CD4-positive, alpha-beta T cell (primary cell): ENCODE measurements at regions not wholly inside any gene's neighbourhood (a gene's known extent, or its start where the extent isn't known, plus 50 kb on each side); places are given as distances from the start of the nearest gene placed in this dataset.
"Not testable (repeated sequence)": the region's sequence is repeated elsewhere in the genome, so short reads cannot be mapped to it uniquely, and the experiment has no call there.

Source experiments
- ATAC-seq: fragments of 200-7000 bp; cut with Tn5 transposase; one replicate; pipeline ENCODE4 v1.10.0; 2022; ENCODE audit warnings: mild to moderate bottlenecking; ENCODE audit not compliant: poor library complexity
- CTCF ChIA-PET: fragments of 350-600 bp; sonication (Branson Sonifier 250); formaldehyde crosslinking; loops from one replicate; lab custom pipeline; 2021; ENCODE audit warnings: antibody characterized with exemption, inconsistent platforms; lab: Charles Lee
- POLR2A ChIA-PET: fragments of 350-600 bp; sonication (Branson Sonifier 250); formaldehyde crosslinking; loops from one replicate; lab custom pipeline; 2021; ENCODE audit warnings: antibody characterized with exemption, inconsistent platforms; lab: Charles Lee
- DNase-seq, 14 experiments: peaks; one replicate each; pipeline ENCODE4 v3.0.0-alpha.2; 2013 to 2020; ENCODE audit warnings: mixed read lengths in 2 of 14
- H3K27ac ChIP-seq, 2 donors: one replicate each; pipeline versions ENCODE4 v1.5.1 to v1.7.0; 2013; ENCODE audit warnings: low read length in 2 of 2, low read depth in 1 of 2, mild to moderate bottlenecking in 1 of 2
- H3K27me3 ChIP-seq, 2 experiments: 1 replicate in 1 of 2; 2 replicates in 1 of 2; pipeline versions ENCODE4 v1.6.1 to v1.7.0; 2013; ENCODE audit warnings: low read length in 2 of 2, control low read depth in 1 of 2, mild to moderate bottlenecking in 1 of 2, moderate library complexity in 1 of 2; ENCODE audit not compliant: insufficient read depth in 2 of 2, control insufficient read depth in 1 of 2
- H3K36me3 ChIP-seq: one replicate; pipeline ENCODE4 v1.6.1; 2013; ENCODE audit warnings: low read length, control low read depth; ENCODE audit not compliant: insufficient read depth
- H3K4me1 ChIP-seq: one replicate; pipeline ENCODE4 v1.6.1; 2013; ENCODE audit warnings: low read length, control low read depth; ENCODE audit not compliant: insufficient read depth
- H3K4me3 ChIP-seq: one replicate; pipeline ENCODE4 v1.5.1; 2013; ENCODE audit warnings: mild to moderate bottlenecking, low read length, moderate library complexity
- H3K9me3 ChIP-seq, 2 experiments: 1 replicate in 1 of 2; 2 replicates in 1 of 2; pipeline versions ENCODE4 v1.6.1 to v1.7.0; 2013; ENCODE audit warnings: low read length in 2 of 2, mild to moderate bottlenecking in 2 of 2, control low read depth in 1 of 2, moderate library complexity in 1 of 2; ENCODE audit not compliant: control insufficient read depth in 1 of 2, insufficient read depth in 1 of 2
- H3K27ac Mint-ChIP-seq: one replicate; pipeline ENCODE4 v1.8.0; 2020; ENCODE audit warnings: mixed read lengths
- H3K27me3 Mint-ChIP-seq: one replicate; pipeline ENCODE4 v1.8.0; 2021; ENCODE audit warnings: mixed read lengths
- H3K36me3 Mint-ChIP-seq: one replicate; pipeline ENCODE4 v1.8.0; 2021; ENCODE audit warnings: low read depth, mixed read lengths
- H3K4me1 Mint-ChIP-seq: one replicate; pipeline ENCODE4 v1.8.0; 2021; ENCODE audit warnings: low read depth, mixed read lengths
- H3K4me3 Mint-ChIP-seq: one replicate; pipeline ENCODE4 v1.8.0; 2020; ENCODE audit warnings: mild to moderate bottlenecking, mixed read lengths
- H3K9me3 Mint-ChIP-seq: one replicate; pipeline ENCODE4 v1.8.0; 2020; ENCODE audit warnings: mixed read lengths
- CTCF ChIP-seq: fragments of 200-600 bp; IDR thresholded peaks from one replicate; pipeline ENCODE4 v1.8.0; 2022; ENCODE audit warnings: antibody characterized with exemption, mild to moderate bottlenecking
- intact Hi-C, 2 experiments: fragments of 100-400 bp; cut with DNase I in 1 of 2; cut with micrococcal nuclease in 1 of 2; formaldehyde crosslinking; loops; one replicate each; pipeline versions ENCODE4 v1.15.1 to v1.9.0; 2023 to 2025; cut with DNase I, micrococcal nuclease

GRCh38 chr18:65608471-65608870, 142.3 kb upstream of the CDH7 start:
- Histone ChIP-seq H3K27me3 (no peaks in the 10 kb centered on the region), H3K9me3 (peaks cover 5 to 14% of the 10 kb centered on the region in 2 experiments), H3K36me3 (no peaks in the 10 kb centered on the region), H3K27ac (no peak overlapping the region), H3K4me3 (no peak overlapping the region), H3K4me1 (no peaks in the 10 kb centered on the region)
- no peak overlapping the region for H3K4me3 Mint-ChIP-seq
- ATAC-seq (no peak), DNase-seq (no peak)
- ChIA-PET POLR2A (no interaction called here), CTCF (no interaction called here)
- intact Hi-C loops = no loop called here
- H3K4me1 Mint-ChIP-seq = no peaks in the 10 kb centered on the region
- no peak overlapping the region for H3K27ac Mint-ChIP-seq
- no peak for TF ChIP-seq CTCF
- H3K27me3 Mint-ChIP-seq = no peaks in the 10 kb centered on the region
- H3K36me3 Mint-ChIP-seq = no peaks in the 10 kb centered on the region
- H3K9me3 Mint-ChIP-seq = peaks cover 4% of the 10 kb centered on the region

GRCh38 chr18:65607161-65607560, 143.7 kb upstream of the CDH7 start:
- Histone ChIP-seq H3K4me3 (no peak overlapping the region), H3K4me1 (no peaks in the 10 kb centered on the region), H3K27me3 (no peaks in the 10 kb centered on the region), H3K9me3 (peaks cover 0 to 14% of the 10 kb centered on the region in 2 experiments), H3K27ac (no peak overlapping the region), H3K36me3 (no peaks in the 10 kb centered on the region)
- ChIA-PET CTCF (no interaction called here), POLR2A (no interaction called here)
- no peaks in the 10 kb centered on the region for H3K4me1 Mint-ChIP-seq
- H3K4me3 Mint-ChIP-seq = no peak overlapping the region
- H3K27ac Mint-ChIP-seq = no peak overlapping the region
- ATAC-seq (no peak), DNase-seq (no peak)
- TF ChIP-seq CTCF = no peak
- peaks cover 4% of the 10 kb centered on the region for H3K9me3 Mint-ChIP-seq
- H3K36me3 Mint-ChIP-seq = no peaks in the 10 kb centered on the region
- no peaks in the 10 kb centered on the region for H3K27me3 Mint-ChIP-seq
- intact Hi-C loops = no loop called here

GRCh38 chr18:65606551-65607130, 144.2 kb upstream of the CDH7 start:
- no peak overlapping the region for H3K27ac Mint-ChIP-seq

GRCh38 chr18:65605352-65605751, 145.5 kb upstream of the CDH7 start:
- CTCF ChIA-PET, intact Hi-C loops, H3K4me3 Mint-ChIP-seq, H3K27ac Mint-ChIP-seq, DNase-seq, H3K9me3 Mint-ChIP-seq, H3K27ac ChIP-seq, H3K4me1 Mint-ChIP-seq, H3K27me3 ChIP-seq, H3K36me3 Mint-ChIP-seq, POLR2A ChIA-PET, H3K4me1 ChIP-seq, H3K36me3 ChIP-seq, H3K27me3 Mint-ChIP-seq, ATAC-seq, H3K4me3 ChIP-seq: not testable (repeated sequence)
- H3K9me3 ChIP-seq = peaks cover 0 to 14% of the 10 kb centered on the region in 2 experiments

More at GRCh38 chr18:65606551-65607130, 144.2 kb upstream of the CDH7 start:
- Histone ChIP-seq H3K27me3 (no peaks in the 10 kb centered on the region), H3K4me3 (no peak overlapping the region), H3K4me1 (no peaks in the 10 kb centered on the region), H3K27ac (no peak overlapping the region), H3K9me3 (peaks cover 0 to 14% of the 10 kb centered on the region in 2 experiments), H3K36me3 (no peaks in the 10 kb centered on the region)
- ATAC-seq = no peak
- H3K4me1 Mint-ChIP-seq = no peaks in the 10 kb centered on the region
- POLR2A ChIA-PET = no interaction called here
- no peak for DNase-seq
- no peak for TF ChIP-seq CTCF
- H3K27me3 Mint-ChIP-seq = no peaks in the 10 kb centered on the region
- CTCF ChIA-PET = no interaction called here
- intact Hi-C loops = no loop called here
- H3K36me3 Mint-ChIP-seq = no peaks in the 10 kb centered on the region
- peaks cover 8% of the 10 kb centered on the region for H3K9me3 Mint-ChIP-seq
- no peak overlapping the region for H3K4me3 Mint-ChIP-seq
